ENCODE measurements at regions not wholly inside any gene's neighbourhood (a gene's known extent, or its start where the extent isn't known, plus 50 kb on each side); places are given as distances from the start of the nearest gene placed in this dataset.

- no peaks in the 10 kb centered on the region for H3K4me1 ChIP-seq (ENCODE audit: control insufficient read depth in 3 of 3, insufficient read depth in 3 of 3, low read length in 3 of 3)
Measured at GRCh38 chr6:1257778-1258177, 54.1 kb upstream of the FOXQ1 start.

GRCh38 chr6:1256435-1257008, 55.4 kb upstream of the FOXQ1 start:
- H3K36me3 ChIP-seq (ENCODE audit: control insufficient read depth in 3 of 3, insufficient read depth in 3 of 3, low read length in 3 of 3) = no peaks in the 10 kb centered on the region
- peaks cover 9 to 18% (median 17%) of the 10 kb centered on the region in 3 donors for H3K27me3 ChIP-seq (ENCODE audit: control insufficient read depth in 3 of 3, insufficient read depth in 3 of 3, low read length in 3 of 3)

More at GRCh38 chr6:1257778-1258177, 54.1 kb upstream of the FOXQ1 start:
- Histone ChIP-seq H3K27ac (ENCODE audit: low read depth, low read length) (no peak overlapping the region), H3K36me3 (ENCODE audit: control insufficient read depth in 3 of 3, insufficient read depth in 3 of 3, low read length in 3 of 3) (no peaks in the 10 kb centered on the region), H3K9ac (ENCODE audit: low read depth in 1 of 3, low read length in 3 of 3) (no peak overlapping the region), H3K9me3 (ENCODE audit: control insufficient read depth in 3 of 3, low read length in 3 of 3) (no peaks in the 10 kb centered on the region), H3K4me3 (ENCODE audit: low read length in 3 of 3) (no peak overlapping the region), H3K27me3 (ENCODE audit: control insufficient read depth in 3 of 3, insufficient read depth in 3 of 3, low read length in 3 of 3) (peaks cover 9 to 18% (median 17%) of the 10 kb centered on the region in 3 donors)

GRCh38 chr6:1255636-1256365, 56.1 kb upstream of the FOXQ1 start:
- no peaks in the 10 kb centered on the region for H3K36me3 ChIP-seq (ENCODE audit: control insufficient read depth in 3 of 3, insufficient read depth in 3 of 3, low read length in 3 of 3)
- H3K27ac ChIP-seq (ENCODE audit: low read depth, low read length) = no peak overlapping the region
- H3K4me3 ChIP-seq (ENCODE audit: low read length in 3 of 3) = no peak overlapping the region
- H3K27me3 ChIP-seq (ENCODE audit: control insufficient read depth in 3 of 3, insufficient read depth in 3 of 3, low read length in 3 of 3) = peaks cover 9 to 19% (median 18%) of the 10 kb centered on the region in 3 donors
- no peaks in the 10 kb centered on the region for H3K9me3 ChIP-seq (ENCODE audit: control insufficient read depth in 3 of 3, low read length in 3 of 3)
- no peaks in the 10 kb centered on the region for H3K4me1 ChIP-seq (ENCODE audit: control insufficient read depth in 3 of 3, insufficient read depth in 3 of 3, low read length in 3 of 3)
- H3K9ac ChIP-seq (ENCODE audit: low read depth in 1 of 3, low read length in 3 of 3) = no peak overlapping the region

More at GRCh38 chr6:1256435-1257008, 55.4 kb upstream of the FOXQ1 start:
- Histone ChIP-seq H3K9me3 (ENCODE audit: control insufficient read depth in 3 of 3, low read length in 3 of 3) (no peaks in the 10 kb centered on the region), H3K4me3 (ENCODE audit: low read length in 3 of 3) (no peak overlapping the region), H3K27ac (ENCODE audit: low read depth, low read length) (no peak overlapping the region), H3K9ac (ENCODE audit: low read depth in 1 of 3, low read length in 3 of 3) (no peak overlapping the region), H3K4me1 (ENCODE audit: control insufficient read depth in 3 of 3, insufficient read depth in 3 of 3, low read length in 3 of 3) (no peaks in the 10 kb centered on the region)

- no peaks in the 10 kb centered on the region for H3K4me1 ChIP-seq (ENCODE audit: control insufficient read depth in 3 of 3, insufficient read depth in 3 of 3, low read length in 3 of 3)
- no peak overlapping the region for H3K27ac ChIP-seq (ENCODE audit: low read depth, low read length)
- no peak overlapping the region for H3K9ac ChIP-seq (ENCODE audit: low read depth in 1 of 3, low read length in 3 of 3)
- H3K36me3 ChIP-seq (ENCODE audit: control insufficient read depth in 3 of 3, insufficient read depth in 3 of 3, low read length in 3 of 3) = no peaks in the 10 kb centered on the region
- peaks cover 12 to 20% (median 18%) of the 10 kb centered on the region in 3 donors for H3K27me3 ChIP-seq (ENCODE audit: control insufficient read depth in 3 of 3, insufficient read depth in 3 of 3, low read length in 3 of 3)
- no peak overlapping the region for H3K4me3 ChIP-seq (ENCODE audit: low read length in 3 of 3)
- H3K9me3 ChIP-seq (ENCODE audit: control insufficient read depth in 3 of 3, low read length in 3 of 3) = no peaks in the 10 kb centered on the region
Measured at GRCh38 chr6:1254326-1254725, 57.6 kb upstream of the FOXQ1 start.

GRCh38 chr6:1253816-1254215, 58.1 kb upstream of the FOXQ1 start:
- Histone ChIP-seq H3K27me3 (ENCODE audit: control insufficient read depth in 3 of 3, insufficient read depth in 3 of 3, low read length in 3 of 3) (peaks cover 12 to 20% (median 18%) of the 10 kb centered on the region in 3 donors), H3K9ac (ENCODE audit: low read depth in 1 of 3, low read length in 3 of 3) (no peak overlapping the region), H3K27ac (ENCODE audit: low read depth, low read length) (no peak overlapping the region), H3K4me3 (ENCODE audit: low read length in 3 of 3) (no peak overlapping the region), H3K36me3 (ENCODE audit: control insufficient read depth in 3 of 3, insufficient read depth in 3 of 3, low read length in 3 of 3) (no peaks in the 10 kb centered on the region), H3K4me1 (ENCODE audit: control insufficient read depth in 3 of 3, insufficient read depth in 3 of 3, low read length in 3 of 3) (no peaks in the 10 kb centered on the region), H3K9me3 (ENCODE audit: control insufficient read depth in 3 of 3, low read length in 3 of 3) (peaks cover 0 to 2% (median 0%) of the 10 kb centered on the region in 3 donors)

- Histone ChIP-seq H3K27ac (ENCODE audit: low read depth, low read length) (no peak overlapping the region), H3K36me3 (ENCODE audit: control insufficient read depth in 3 of 3, insufficient read depth in 3 of 3, low read length in 3 of 3) (no peaks in the 10 kb centered on the region), H3K9me3 (ENCODE audit: control insufficient read depth in 3 of 3, low read length in 3 of 3) (peaks cover 0 to 2% (median 0%) of the 10 kb centered on the region in 3 donors), H3K4me1 (ENCODE audit: control insufficient read depth in 3 of 3, insufficient read depth in 3 of 3, low read length in 3 of 3) (no peaks in the 10 kb centered on the region), H3K9ac (ENCODE audit: low read depth in 1 of 3, low read length in 3 of 3) (no peak overlapping the region), H3K27me3 (ENCODE audit: control insufficient read depth in 3 of 3, insufficient read depth in 3 of 3, low read length in 3 of 3) (peaks cover 8 to 17% (median 14%) of the 10 kb centered on the region in 3 donors), H3K4me3 (ENCODE audit: low read length in 3 of 3) (no peak overlapping the region)
Measured at GRCh38 chr6:1251198-1252155, 60.4 kb upstream of the FOXQ1 start.

- no peak overlapping the region for H3K4me3 ChIP-seq (ENCODE audit: low read length in 3 of 3)
- H3K9me3 ChIP-seq (ENCODE audit: control insufficient read depth in 3 of 3, low read length in 3 of 3) = peaks cover 0 to 2% (median 0%) of the 10 kb centered on the region in 3 donors
- H3K9ac ChIP-seq (ENCODE audit: low read depth in 1 of 3, low read length in 3 of 3) = no peak overlapping the region
- H3K36me3 ChIP-seq (ENCODE audit: control insufficient read depth in 3 of 3, insufficient read depth in 3 of 3, low read length in 3 of 3) = no peaks in the 10 kb centered on the region
- no peaks in the 10 kb centered on the region for H3K4me1 ChIP-seq (ENCODE audit: control insufficient read depth in 3 of 3, insufficient read depth in 3 of 3, low read length in 3 of 3)
- H3K27ac ChIP-seq (ENCODE audit: low read depth, low read length) = no peak overlapping the region
- peaks cover 7 to 10% (median 8%) of the 10 kb centered on the region in 3 donors for H3K27me3 ChIP-seq (ENCODE audit: control insufficient read depth in 3 of 3, insufficient read depth in 3 of 3, low read length in 3 of 3)
Measured at GRCh38 chr6:1250489-1251197, 61.3 kb upstream of the FOXQ1 start.

- Histone ChIP-seq H3K27ac (ENCODE audit: low read depth, low read length) (no peak overlapping the region), H3K36me3 (ENCODE audit: control insufficient read depth in 3 of 3, insufficient read depth in 3 of 3, low read length in 3 of 3) (no peaks in the 10 kb centered on the region), H3K9me3 (ENCODE audit: control insufficient read depth in 3 of 3, low read length in 3 of 3) (peaks cover 0 to 2% (median 0%) of the 10 kb centered on the region in 3 donors), H3K9ac (ENCODE audit: low read depth in 1 of 3, low read length in 3 of 3) (no peak overlapping the region), H3K27me3 (ENCODE audit: control insufficient read depth in 3 of 3, insufficient read depth in 3 of 3, low read length in 3 of 3) (peaks cover 0 to 13% (median 10%) of the 10 kb centered on the region in 3 donors), H3K4me3 (ENCODE audit: low read length in 3 of 3) (no peak overlapping the region), H3K4me1 (ENCODE audit: control insufficient read depth in 3 of 3, insufficient read depth in 3 of 3, low read length in 3 of 3) (no peaks in the 10 kb centered on the region)
Measured at GRCh38 chr6:1247894-1248293, 64.0 kb upstream of the FOXQ1 start.

- Histone ChIP-seq H3K27ac (ENCODE audit: low read depth, low read length) (no peak overlapping the region), H3K27me3 (ENCODE audit: control insufficient read depth in 3 of 3, insufficient read depth in 3 of 3, low read length in 3 of 3) (peaks cover 1 to 16% (median 12%) of the 10 kb centered on the region in 3 donors), H3K4me1 (ENCODE audit: control insufficient read depth in 3 of 3, insufficient read depth in 3 of 3, low read length in 3 of 3) (no peaks in the 10 kb centered on the region), H3K9me3 (ENCODE audit: control insufficient read depth in 3 of 3, low read length in 3 of 3) (peaks cover 0 to 2% (median 0%) of the 10 kb centered on the region in 3 donors), H3K9ac (ENCODE audit: low read depth in 1 of 3, low read length in 3 of 3) (no peak overlapping the region), H3K4me3 (ENCODE audit: low read length in 3 of 3) (no peak overlapping the region), H3K36me3 (ENCODE audit: control insufficient read depth in 3 of 3, insufficient read depth in 3 of 3, low read length in 3 of 3) (no peaks in the 10 kb centered on the region)
Measured at GRCh38 chr6:1247056-1247455, 64.8 kb upstream of the FOXQ1 start.

Measured in skeletal muscle tissue (tissue), 3 donors.